ENCODE measurements at regions not wholly inside any gene's neighbourhood (a gene's known extent, or its start where the extent isn't known, plus 50 kb on each side); places are given as distances from the start of the nearest gene placed in this dataset.

DNA sequence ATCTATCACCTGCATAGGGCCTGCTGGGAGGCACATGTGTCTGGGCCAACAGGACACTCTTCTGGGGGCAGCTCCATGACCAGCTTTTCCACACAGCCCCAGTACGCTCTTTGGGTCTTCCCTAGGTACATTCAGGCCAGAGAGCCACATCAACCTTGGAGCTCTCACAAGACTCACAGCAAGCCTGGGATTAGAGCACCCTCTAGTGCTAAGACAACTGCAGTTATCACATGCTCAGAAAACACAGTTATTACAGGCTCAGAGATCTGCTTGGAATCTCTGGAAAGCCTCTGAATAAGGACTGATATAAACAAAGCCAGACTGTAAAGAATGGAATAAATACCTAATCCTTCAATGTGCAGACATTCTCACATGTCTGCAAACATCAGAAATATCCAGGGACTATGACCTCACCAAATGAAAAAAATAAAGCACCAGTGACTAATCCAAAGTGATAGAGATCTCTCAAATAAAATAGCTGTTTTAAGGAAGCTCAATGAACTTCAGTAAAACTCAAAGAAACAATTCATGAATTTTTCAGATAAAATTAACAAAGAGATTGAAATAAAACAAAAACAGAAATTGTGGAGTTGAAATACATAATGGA lies 563.9 kb upstream of the NR5A2 start:
- Histone ChIP-seq H4K20me1 (ENCODE audit: control insufficient read depth, insufficient read depth) (no peaks in the 10 kb centered on the region), H3K4me3 (no peak overlapping the region), H3K4me2 (ENCODE audit: control insufficient read depth, insufficient read depth) (no peak overlapping the region), H3K9ac (ENCODE audit: control insufficient read depth, insufficient read depth, low read length) (no peak overlapping the region), H3K36me3 (ENCODE audit: control insufficient read depth in 2 of 2, insufficient read depth in 2 of 2, low read length in 1 of 2) (no peaks in the 10 kb centered on the region), H3K27me3 (replicated peaks in 1 of 2; ENCODE audit: control insufficient read depth in 2 of 2, insufficient read depth in 2 of 2, low read length in 1 of 2) (no peaks in the 10 kb centered on the region), H3K27ac (ENCODE audit: control insufficient read depth, insufficient read depth) (no peak overlapping the region), H3K4me1 (ENCODE audit: control insufficient read depth, insufficient read depth, low read length) (no peaks in the 10 kb centered on the region), H3K79me2 (ENCODE audit: control insufficient read depth, insufficient read depth, low read length) (no peaks in the 10 kb centered on the region), H2AFZ (ENCODE audit: control insufficient read depth, low read depth, low read length) (no peak overlapping the region), H3K9me3 (replicated peaks; ENCODE audit: control insufficient read depth, insufficient read depth, low read length) (no peaks in the 10 kb centered on the region)
- TF ChIP-seq MYB (IDR thresholded peaks at IDR 0.05; ENCODE audit: borderline replicate concordance, low read depth, low read length) (no peak), JUNB (IDR thresholded peaks at IDR 0.05) (no peak), CREB1 (IDR thresholded peaks at IDR 0.05; ENCODE audit: low read depth) (no peak), JUND (IDR thresholded peaks at IDR 0.05; ENCODE audit: low read depth, low read length) (no peak), ZBED1 (IDR thresholded peaks at IDR 0.05; ENCODE audit: borderline replicate concordance) (no peak), CHD4 (IDR thresholded peaks at IDR 0.05) (no peak), SMC3 (IDR thresholded peaks at IDR 0.05; ENCODE audit: borderline replicate concordance, low read length) (peak; percentile 59), LARP7 (IDR thresholded peaks at IDR 0.05) (no peak), RAD21 (IDR thresholded peaks at IDR 0.05; ENCODE audit: insufficient read depth, low read depth, low read length) (peak; percentile 86), ASH2L (IDR thresholded peaks at IDR 0.05; ENCODE audit: borderline replicate concordance, low read depth) (no peak), MTA2 (IDR thresholded peaks at IDR 0.05; ENCODE audit: low read depth) (no peak), NFYA (IDR thresholded peaks at IDR 0.05; ENCODE audit: borderline replicate concordance, low read depth, low read length) (no peak)
- TF ChIP-seq, protein P1, sequence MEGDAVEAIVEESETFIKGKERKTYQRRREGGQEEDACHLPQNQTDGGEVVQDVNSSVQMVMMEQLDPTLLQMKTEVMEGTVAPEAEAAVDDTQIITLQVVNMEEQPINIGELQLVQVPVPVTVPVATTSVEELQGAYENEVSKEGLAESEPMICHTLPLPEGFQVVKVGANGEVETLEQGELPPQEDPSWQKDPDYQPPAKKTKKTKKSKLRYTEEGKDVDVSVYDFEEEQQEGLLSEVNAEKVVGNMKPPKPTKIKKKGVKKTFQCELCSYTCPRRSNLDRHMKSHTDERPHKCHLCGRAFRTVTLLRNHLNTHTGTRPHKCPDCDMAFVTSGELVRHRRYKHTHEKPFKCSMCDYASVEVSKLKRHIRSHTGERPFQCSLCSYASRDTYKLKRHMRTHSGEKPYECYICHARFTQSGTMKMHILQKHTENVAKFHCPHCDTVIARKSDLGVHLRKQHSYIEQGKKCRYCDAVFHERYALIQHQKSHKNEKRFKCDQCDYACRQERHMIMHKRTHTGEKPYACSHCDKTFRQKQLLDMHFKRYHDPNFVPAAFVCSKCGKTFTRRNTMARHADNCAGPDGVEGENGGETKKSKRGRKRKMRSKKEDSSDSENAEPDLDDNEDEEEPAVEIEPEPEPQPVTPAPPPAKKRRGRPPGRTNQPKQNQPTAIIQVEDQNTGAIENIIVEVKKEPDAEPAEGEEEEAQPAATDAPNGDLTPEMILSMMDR (IDR thresholded peaks at IDR 0.05 in 2 of 3, conservative IDR thresholded peaks at IDR 0.05 in 1 of 3; ENCODE audit: control insufficient read depth in 2 of 3, extremely low read depth in 1 of 3, insufficient read depth in 1 of 3, low read depth in 3 of 3, low read length in 3 of 3): peak; percentile 55 to 67 (median 57)
- peak; percentile 98 for ATAC-seq
- no TSS peak for BruUV-seq (replicated peaks)
- DNase-seq (ENCODE audit: low read depth, low spot score): peak; percentile 24
- CTCF ChIA-PET: interaction anchor here (0.7 to 3.1 kb wide), 40 partner anchors 9 to 1378 kb away, joined by 3 to 34 read pairs (median 4); no protein-coding TSS in a partner anchor
- intact Hi-C loops (cut with micrococcal nuclease; ENCODE audit: unreplicated experiment) (loop anchor here (1.0 to 10.0 kb wide), 5 partner anchors 89 to 692 kb away; no protein-coding TSS in a partner anchor), in situ Hi-C loops (cut with MboI) (loop anchor here (25.0 kb wide), 1 partner anchor 701 kb away; no protein-coding TSS in a partner anchor)
- SMC1A ChIA-PET (ENCODE audit: uncharacterized antibody, unreplicated experiment): interaction anchor here (0.7 to 2.6 kb wide), 20 partner anchors 11 to 838 kb away, joined by 3 to 15 read pairs (median 4); no protein-coding TSS in a partner anchor
- RAD21 ChIA-PET (ENCODE audit: unreplicated experiment): interaction anchor here (0.6 to 2.0 kb wide), 15 partner anchors 9 to 1309 kb away, joined by 3 to 10 read pairs (median 4); no protein-coding TSS in a partner anchor
- 0% methylated on average over 1 of the region's 1 CpG for WGBS (ENCODE audit: insufficient coverage, insufficient replicate concordance, low lambda C conversion rate, missing lambda C conversion rate)
- FAIRE-seq: peak; percentile 88
- POLR2A ChIA-PET: no interaction called here
